WERI-Rb-1 (cell line): ENCODE measurements at regions not wholly inside any gene's neighbourhood (a gene's known extent, or its start where the extent isn't known, plus 50 kb on each side); places are given as distances from the start of the nearest gene placed in this dataset.
"Not testable (repeated sequence)": the region's sequence is repeated elsewhere in the genome, so short reads cannot be mapped to it uniquely, and the experiment has no call there.

Experiments used
- DNase-seq: peaks from one replicate; pipeline ENCODE4 v3.0.0-alpha.2; 2020
- H3K27ac ChIP-seq: fragments of 250-450 bp; sonication (Bioruptor Pico); 2 replicates; pipeline ENCODE4 v1.5.1; 2020; ENCODE audit warnings: mild to moderate bottlenecking, moderate library complexity
- H3K27me3 ChIP-seq: fragments of 250-450 bp; sonication (Bioruptor Pico); 2 replicates; pipeline ENCODE4 v1.5.1; 2021; ENCODE audit warnings: mild to moderate bottlenecking, low read depth, moderate library complexity; ENCODE audit not compliant: insufficient read depth, severe bottlenecking
- H3K36me3 ChIP-seq: fragments of 250-450 bp; sonication (Bioruptor Pico); 2 replicates; pipeline ENCODE4 v1.5.1; 2020; ENCODE audit warnings: mild to moderate bottlenecking, moderate library complexity
- H3K4me3 ChIP-seq: 2 replicates; pipeline ENCODE4 v1.5.1; 2011; ENCODE audit warnings: low read depth, mild to moderate bottlenecking, control low read depth, low read length
- H3K9me3 ChIP-seq: fragments of 250-450 bp; sonication (Bioruptor Pico); 2 replicates; pipeline ENCODE4 v1.5.1; 2021; ENCODE audit warnings: mild to moderate bottlenecking, moderate library complexity; ENCODE audit not compliant: severe bottlenecking
- TF ChIP-seq, protein P1 (sequence below): IDR thresholded peaks from 2 replicates; pipeline ENCODE4 v1.5.1; 2011; ENCODE audit warnings: low read depth, mild to moderate bottlenecking, control low read depth, inconsistent platforms, low read length

DNA sequence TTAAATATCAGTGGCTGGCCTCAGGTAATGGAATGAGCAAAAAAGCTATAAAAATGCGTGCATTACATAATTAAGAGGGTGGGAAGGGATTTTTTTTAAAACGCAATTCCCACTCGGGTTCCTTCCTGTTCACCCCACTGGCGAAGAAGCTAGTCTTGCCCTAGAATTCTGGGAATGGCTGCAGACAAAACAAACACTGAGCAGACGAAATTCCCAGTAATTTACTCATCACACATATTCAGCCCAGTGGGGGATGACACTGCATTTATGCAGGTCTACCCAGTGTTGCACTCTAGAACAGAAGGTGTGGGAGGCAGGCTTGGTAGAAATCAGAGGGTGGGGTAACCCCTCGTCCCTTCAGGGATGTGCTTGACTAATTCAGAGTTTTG lies 2695.0 kb upstream of the DEFB115 start:
- no peaks in the 10 kb centered on the region for H3K27me3 ChIP-seq
- H3K36me3 ChIP-seq, result no peaks in the 10 kb centered on the region
- no peaks in the 10 kb centered on the region for H3K9me3 ChIP-seq
- no peak for DNase-seq
- TF ChIP-seq, protein P1, sequence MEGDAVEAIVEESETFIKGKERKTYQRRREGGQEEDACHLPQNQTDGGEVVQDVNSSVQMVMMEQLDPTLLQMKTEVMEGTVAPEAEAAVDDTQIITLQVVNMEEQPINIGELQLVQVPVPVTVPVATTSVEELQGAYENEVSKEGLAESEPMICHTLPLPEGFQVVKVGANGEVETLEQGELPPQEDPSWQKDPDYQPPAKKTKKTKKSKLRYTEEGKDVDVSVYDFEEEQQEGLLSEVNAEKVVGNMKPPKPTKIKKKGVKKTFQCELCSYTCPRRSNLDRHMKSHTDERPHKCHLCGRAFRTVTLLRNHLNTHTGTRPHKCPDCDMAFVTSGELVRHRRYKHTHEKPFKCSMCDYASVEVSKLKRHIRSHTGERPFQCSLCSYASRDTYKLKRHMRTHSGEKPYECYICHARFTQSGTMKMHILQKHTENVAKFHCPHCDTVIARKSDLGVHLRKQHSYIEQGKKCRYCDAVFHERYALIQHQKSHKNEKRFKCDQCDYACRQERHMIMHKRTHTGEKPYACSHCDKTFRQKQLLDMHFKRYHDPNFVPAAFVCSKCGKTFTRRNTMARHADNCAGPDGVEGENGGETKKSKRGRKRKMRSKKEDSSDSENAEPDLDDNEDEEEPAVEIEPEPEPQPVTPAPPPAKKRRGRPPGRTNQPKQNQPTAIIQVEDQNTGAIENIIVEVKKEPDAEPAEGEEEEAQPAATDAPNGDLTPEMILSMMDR, result no peak
- H3K27ac ChIP-seq, result no peak overlapping the region
- H3K4me3 ChIP-seq, result no peak overlapping the region

- DNase-seq, H3K27me3 ChIP-seq, H3K36me3 ChIP-seq, H3K9me3 ChIP-seq, H3K27ac ChIP-seq, H3K4me3 ChIP-seq: not testable (repeated sequence)
Measured at GRCh38 chr20:28562899-28563521, 2694.5 kb upstream of the DEFB115 start.

DNA sequence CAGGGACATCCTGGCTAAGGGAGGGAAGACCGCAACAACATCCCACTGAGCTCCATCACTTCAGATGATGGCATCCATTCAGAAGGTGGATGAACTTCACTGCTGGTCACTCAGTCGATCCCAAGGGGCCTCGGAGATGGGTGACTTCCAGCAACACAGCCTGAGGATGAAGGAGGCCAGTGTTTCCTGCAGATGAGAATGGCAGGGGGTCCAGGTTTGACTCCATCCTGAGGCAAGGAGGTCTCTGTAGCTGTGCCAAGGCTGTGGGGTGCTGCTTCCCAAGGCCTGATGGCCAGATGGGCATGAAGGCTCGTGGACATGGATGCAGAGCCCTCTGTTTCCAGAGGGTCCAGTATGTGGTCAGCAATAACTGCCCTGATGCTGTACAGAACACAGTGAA lies 2693.4 kb upstream of the DEFB115 start:
- H3K4me3 ChIP-seq, H3K27me3 ChIP-seq, H3K9me3 ChIP-seq, H3K27ac ChIP-seq, DNase-seq, H3K36me3 ChIP-seq: not testable (repeated sequence)

GRCh38 chr20:28564688-28565463 lies 2692.6 kb upstream of the DEFB115 start:
- H3K36me3 ChIP-seq, H3K27me3 ChIP-seq, DNase-seq, H3K27ac ChIP-seq, H3K4me3 ChIP-seq, H3K9me3 ChIP-seq: not testable (repeated sequence)

DNA sequence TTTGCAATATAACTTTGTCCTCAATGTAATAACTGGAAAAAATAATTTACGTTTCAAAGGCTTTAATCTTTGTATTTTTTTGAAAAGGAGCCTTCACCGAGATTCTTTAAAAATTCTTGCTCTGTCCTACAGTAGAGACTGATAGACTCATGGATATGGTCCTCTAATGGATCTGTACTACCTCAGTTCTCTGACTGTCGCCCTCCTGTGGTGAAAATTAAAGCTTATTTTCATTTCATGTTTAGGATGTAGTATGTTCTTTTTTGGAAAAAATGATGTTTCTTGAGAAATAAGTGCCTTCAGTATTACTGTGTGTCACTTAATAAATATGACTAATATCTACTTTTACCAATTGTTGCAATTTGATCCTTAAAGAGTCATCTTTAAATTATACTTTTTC lies 2681.5 kb upstream of the DEFB115 start:
- H3K9me3 ChIP-seq, H3K27ac ChIP-seq, H3K4me3 ChIP-seq, H3K27me3 ChIP-seq, DNase-seq, H3K36me3 ChIP-seq: not testable (repeated sequence)

GRCh38 chr20:28591680-28592079 lies 2665.8 kb upstream of the DEFB115 start:
- not testable (repeated sequence) for H3K4me3 ChIP-seq, H3K27me3 ChIP-seq, DNase-seq, H3K9me3 ChIP-seq, H3K27ac ChIP-seq, H3K36me3 ChIP-seq

GRCh38 chr20:28593383-28593782 lies 2664.1 kb upstream of the DEFB115 start:
- not testable (repeated sequence) for H3K27ac ChIP-seq, H3K27me3 ChIP-seq, H3K9me3 ChIP-seq, DNase-seq, H3K4me3 ChIP-seq, H3K36me3 ChIP-seq

GRCh38 chr20:28594476-28594875 lies 2663.0 kb upstream of the DEFB115 start:
- not testable (repeated sequence) for H3K4me3 ChIP-seq, H3K9me3 ChIP-seq, DNase-seq, H3K36me3 ChIP-seq, H3K27me3 ChIP-seq, H3K27ac ChIP-seq

DNA sequence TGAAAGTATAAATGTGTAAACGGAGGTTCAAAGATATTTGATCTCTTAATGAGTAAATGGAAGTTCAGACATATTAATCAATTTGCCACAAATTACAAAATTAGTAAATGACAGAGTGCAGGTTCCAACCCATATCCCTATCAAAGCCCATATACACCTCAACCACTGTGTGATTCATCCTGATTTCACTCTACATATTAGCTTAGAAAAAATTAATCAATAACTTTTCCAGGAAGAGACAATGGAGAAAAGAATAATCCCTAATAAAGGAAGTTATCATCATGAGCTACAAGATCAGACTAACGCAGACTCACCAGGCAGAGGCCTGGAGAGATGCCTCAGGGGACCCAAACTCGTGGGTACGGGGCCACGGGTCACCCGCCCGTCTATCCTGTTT lies 2655.5 kb upstream of the DEFB115 start:
- H3K27me3 ChIP-seq, H3K36me3 ChIP-seq, DNase-seq, H3K27ac ChIP-seq, H3K9me3 ChIP-seq: not testable (repeated sequence)
- peak overlapping the region; percentile 86 for H3K4me3 ChIP-seq
